ENCODE measurements at regions not wholly inside any gene's neighbourhood (a gene's known extent, or its start where the extent isn't known, plus 50 kb on each side); places are given as distances from the start of the nearest gene placed in this dataset.

DNA sequence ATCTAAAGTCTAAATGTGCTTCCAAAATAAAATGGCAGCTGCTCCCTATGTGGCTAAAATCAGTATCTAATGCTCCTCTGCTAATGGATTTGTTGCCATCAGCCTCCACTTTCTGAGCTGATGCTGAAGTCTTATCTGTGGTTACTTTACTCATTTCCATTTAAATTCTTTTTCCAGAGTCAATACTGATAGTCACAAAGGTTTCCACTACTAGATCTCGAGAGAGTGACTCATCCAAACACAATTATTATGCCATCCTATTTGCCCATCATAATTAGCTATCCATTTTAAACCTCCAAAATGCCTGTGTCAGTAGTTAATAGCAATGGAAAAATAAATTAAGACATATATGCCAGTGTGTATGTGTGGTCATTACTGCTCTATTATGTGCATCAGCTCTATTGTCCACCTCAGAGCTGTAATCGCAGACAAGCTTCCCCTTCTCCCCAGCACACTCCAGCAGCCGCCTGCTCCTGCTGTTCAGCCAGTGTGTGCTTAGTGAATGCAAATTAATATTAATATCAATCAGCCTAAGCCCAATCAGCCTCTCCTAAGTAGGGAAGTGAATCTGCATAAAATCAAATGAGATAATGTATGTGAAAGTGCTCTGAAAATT lies 199.8 kb upstream of the ZIC3 start:
- DNase-seq: no peak

DNA sequence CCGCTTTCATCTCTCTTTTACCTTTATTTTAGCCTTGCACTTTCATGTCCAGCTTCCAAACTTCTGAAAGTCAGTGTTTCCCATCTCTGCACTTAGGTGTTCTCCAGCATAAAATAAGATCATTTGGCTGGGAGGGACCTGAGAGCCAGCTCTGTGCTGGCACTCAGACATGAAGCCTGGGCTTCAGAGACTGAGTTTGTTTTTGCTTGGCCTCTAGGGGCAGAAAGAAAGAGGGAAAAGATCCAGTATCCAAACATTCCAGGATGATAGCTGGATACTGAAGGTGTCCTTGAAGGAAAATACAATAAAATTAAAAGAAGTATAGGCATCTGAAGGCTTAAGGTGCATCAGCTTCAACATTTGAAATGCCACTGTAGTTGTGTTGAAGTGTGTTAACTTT lies 202.4 kb upstream of the ZIC3 start:
- DNase-seq: no peak

DNA sequence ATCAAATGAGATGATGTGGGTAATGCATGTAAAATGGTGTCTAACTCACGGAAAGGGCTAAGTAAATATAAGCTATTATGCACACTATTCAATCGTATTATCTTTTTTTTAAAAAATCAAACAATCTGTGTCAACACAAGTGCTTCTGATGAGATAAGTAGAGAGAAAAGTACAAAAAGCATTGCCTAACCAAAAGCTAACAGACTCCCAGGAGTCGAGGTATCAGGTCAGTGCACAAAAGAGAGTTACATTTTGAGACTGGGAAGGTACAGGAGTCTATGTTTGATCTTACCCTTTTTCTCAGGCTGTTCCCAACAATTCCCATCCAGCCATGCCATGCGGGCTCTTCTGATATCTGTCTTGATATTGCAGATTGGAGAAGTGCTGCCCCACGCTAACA lies 203.3 kb upstream of the ZIC3 start:
- no peak for DNase-seq

DNA sequence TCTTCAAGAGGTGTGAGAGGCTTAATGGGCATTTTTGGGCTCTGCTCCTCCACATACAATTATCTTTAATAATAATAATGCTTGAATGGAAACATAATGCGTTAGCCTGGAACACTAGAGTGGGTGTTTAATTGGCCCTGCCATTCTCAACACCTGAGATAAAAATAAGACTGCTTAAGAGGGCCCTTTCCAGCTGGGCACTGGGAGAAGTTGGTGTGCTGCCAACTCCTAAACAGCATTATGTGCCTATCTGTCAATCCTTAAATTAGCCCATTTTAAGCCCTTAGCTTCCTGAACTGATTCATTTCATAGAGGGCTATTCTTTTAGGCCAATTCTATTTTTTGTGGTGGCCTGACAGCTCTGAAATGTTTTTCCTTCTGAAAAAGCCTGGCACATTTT lies 211.1 kb upstream of the ZIC3 start:
- DNase-seq: no peak

DNA sequence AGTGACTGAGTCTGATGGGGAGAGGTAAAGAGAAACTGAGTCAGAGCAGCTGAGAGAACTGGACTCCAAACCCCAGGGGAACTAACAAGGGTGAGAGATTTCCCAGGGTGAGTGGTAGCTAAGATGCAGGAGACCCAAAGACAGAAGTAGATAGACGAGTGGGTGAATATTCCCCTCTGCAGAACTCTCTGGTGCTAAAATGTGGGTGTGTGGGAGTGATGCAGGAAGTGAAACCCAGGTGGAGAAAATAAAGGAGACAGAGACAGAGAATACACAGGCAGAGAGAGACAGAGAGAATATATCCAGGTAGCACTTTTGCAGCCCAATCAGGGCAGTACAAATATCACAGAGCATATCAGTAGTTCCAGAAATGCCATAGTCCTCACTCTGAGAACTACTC lies 212.5 kb upstream of the ZIC3 start:
- no peak for DNase-seq

DNA sequence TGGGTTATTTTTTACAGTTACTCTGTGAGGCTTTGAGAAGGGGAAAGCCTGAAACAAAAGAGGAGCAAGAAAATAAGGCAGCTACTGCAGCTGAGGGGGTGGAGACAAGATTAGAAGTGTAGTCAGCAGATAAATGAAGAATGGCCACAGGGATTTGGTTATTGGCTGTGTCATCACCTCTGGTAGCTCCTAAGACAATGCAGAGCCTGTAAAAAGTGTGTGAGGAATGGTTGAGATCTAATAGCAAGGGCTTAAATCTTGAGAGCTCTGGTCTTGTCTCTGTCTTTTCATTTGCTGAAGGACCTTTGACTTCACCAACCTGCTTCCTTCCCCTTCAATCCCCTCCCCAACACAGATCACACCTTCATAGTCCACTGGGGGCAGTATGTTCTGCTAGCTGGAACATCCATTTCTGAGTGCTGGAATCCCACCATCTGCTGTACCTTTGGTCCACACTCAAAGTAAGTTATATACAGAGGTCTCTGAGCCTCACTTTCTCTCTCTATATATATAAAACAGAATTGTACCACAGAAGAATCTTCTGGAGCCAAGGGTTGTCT lies 213.7 kb upstream of the ZIC3 start:
- no peak for DNase-seq

DNA sequence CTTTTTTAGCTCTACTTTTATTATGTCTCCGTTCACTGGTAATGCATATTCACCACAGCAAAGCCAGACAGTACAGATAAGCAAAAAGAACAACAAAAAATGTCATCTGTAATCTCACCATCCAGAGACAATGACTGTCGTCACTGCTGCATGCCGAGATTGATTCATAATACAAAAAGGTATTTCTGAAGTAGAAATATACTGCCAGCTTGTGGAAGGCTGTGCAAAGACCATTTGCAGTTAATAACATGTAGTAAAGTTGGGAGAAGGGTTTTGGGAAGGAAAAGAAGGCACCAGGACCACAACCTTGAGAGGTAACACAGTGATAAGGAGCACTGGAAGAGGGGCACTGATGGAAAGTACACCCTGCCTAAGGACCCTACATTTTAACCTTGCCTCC lies 223.0 kb upstream of the ZIC3 start:
- no peak for DNase-seq

DNA sequence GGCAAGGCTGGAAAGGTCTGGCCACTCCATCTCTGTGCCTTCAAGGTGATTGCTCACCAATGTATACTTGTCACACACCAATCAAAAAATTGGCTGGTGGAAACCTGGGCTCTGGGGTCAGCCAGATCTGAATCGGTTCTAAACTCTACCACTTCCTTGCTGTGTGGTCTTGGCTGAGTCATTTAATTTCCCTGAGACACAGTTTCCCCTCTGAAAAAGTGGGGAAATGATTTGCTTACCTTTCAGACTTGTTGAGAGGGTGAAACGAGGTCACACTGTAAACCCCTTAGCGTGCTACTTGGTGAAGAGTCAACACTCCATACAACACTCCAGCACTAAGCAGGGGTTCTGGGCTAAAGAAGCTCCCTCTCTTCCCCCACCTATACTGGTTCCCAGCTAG lies 252.3 kb upstream of the ZIC3 start:
- no peak for DNase-seq

DNA sequence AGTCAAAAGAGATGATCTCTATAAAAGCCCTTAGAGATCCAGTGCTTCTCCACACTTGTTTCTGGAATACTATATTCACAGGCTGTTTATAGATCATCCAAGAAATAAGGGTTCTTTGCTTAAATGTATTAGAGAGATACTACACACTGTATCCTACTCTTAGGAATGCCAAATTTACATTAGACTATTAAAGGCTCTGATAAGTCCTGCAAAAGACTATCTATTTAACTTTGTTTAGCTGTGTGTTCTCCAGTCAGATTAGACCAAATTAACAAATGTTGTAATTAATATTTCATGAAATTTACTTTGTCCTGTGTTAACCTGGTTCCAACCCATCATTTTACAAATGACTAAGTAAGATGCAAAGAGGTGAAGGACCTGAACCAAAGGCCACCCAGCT lies 260.5 kb upstream of the ZIC3 start:
- no peak for DNase-seq

DNA sequence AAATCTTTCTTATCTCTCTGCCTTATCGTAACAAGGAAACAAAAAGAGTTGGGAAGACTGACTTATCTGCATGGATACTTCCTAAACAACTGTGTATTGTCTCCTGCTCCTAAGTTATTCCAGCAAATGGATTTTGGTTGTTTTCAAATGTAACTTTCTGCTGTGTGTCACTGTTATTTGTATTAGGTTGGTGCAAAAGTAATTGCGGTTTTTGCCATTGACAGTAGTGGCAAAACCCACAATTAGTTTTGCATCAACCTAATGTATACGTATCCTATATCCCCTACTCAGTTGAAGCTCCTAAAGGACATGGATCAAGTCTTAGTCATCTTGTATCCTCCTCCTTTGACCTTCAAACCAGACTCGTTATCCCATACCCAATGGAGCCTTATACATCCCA lies 263.4 kb upstream of the GPR101 start:
- no peak for DNase-seq

DNA sequence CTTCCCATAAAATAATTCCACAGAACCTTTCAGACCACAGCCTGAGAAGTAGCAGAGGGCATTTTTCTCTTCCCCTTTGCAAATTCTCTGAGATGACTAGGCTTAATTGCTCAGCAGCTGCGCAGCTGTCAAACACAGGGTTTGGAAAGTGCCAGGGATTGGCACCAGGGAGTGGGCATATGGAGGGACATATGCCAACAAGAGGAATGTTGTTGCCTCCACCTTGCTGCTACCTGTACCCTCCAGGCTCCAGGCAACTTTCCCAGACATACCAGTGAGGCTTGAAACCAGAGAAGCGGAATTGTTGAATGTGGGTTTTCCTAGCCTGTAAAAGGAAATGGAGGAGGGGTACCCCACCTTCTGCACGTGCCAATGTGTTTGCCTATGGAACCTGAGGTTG lies 256.2 kb upstream of the GPR101 start:
- DNase-seq: no peak

DNA sequence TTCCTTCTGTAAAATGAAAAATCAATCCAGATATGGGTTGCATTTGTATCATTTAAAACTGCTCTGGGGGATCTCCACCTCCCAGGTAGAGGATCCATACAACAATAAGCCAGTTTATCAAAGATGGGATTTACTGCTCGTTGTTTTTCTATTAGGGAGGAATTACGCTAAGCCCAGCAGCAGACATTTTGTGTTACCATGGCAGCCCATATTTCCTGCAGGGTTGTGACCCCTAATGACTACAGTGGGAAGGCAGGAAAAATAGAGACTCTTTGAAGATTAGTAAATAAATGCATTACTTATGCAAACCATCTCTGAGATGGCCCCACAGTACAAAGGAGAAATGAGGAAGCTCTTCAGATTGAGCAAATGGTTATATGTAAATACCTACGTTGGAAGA lies 253.4 kb upstream of the GPR101 start:
- DNase-seq: no peak

DNA sequence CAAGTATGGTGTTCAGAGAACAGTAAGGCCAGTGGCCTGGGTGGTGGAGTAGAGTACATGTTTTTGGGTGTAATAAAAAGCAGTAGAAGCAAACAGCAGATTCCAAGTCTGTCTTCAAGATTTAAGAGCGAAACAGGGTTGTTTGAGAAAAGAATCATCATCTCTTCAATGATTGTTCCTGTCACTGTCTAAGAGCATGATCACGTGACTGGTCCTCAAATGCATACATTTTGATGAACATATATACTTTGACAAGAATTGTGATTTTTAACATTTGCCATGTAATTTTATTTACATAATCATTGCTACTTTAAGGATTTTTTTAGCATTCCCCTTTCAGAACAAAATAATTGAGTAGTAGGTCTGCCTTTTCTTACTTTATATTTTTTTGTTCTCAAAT lies 252.6 kb upstream of the GPR101 start:
- DNase-seq: no peak

DNA sequence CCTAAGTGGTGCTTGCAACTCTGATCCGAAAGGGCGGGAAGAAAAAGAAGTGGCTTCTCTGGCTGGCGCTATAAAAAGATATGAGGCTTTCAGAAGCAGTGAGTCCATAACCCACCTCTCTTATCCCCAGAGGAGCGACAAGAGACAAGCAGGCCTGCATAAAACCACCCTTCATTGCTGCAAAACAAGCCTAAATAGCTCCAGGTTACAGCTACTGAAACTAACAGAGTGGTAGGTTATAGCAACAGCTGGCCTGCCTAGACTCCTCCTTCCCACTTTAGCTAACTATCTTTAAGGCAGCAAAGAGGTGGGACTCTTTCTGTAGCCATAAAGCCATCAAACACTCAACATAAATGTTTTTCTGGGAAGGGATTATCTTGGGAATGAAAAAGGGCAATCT lies 245.0 kb upstream of the GPR101 start:
- no peak for DNase-seq

DNA sequence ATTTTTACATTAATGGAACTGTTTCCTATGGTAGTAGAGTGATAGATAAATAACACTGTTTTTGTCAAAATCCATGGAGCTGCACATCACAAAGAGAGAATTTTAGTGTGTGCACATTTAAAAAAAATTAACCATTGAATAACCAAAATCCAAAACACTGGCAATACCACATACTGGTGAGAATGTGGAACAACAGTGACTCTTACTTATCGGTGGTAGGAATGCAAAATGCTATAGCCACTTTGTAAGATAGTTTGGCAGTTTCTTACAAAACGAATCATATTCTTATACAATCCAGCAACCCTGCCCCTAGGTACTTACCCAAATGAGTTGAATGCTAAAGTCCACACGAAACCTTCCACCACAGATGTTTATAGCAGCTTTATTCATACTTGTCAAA lies 229.6 kb upstream of the GPR101 start:
- no peak for DNase-seq

DNA sequence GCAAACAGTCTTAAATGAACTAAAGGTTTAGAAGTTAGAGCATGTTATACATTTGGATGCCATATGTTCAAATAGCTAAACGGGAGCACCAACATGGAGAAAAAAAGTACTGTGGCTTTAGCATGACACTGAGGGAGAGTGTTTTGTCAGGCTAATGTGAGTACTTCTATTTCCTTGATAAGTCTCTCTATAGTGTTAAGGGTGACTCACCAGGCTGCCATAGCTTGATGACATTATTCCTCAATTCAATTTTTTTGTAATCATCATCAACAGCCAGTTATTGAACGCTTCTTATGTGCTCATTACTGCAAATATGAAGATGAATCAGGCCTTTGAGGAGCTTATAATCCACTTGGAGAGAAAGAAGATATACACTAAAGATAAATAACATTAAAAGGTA lies 211.4 kb upstream of the GPR101 start:
- DNase-seq: no peak

DNA sequence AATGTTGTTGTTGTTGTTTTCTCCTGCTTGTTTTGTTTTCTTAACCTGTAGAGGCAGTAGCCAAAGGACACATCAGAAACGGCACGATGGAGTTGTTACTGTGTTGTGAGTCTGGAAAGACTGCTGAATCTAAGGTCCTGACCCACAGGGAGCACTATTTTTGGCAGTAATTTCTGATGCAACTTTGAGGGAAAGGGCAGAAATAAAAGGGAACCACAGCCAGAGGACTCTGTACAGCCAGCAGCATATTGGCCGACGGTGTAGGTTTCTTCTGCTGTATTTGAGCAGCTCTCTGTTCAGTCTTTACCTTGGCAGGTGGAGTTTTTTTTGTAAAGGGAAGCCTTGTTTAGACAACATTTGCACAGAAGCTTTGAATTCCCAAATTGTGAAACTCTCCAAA lies 203.0 kb upstream of the GPR101 start:
- DNase-seq: no peak

DNA sequence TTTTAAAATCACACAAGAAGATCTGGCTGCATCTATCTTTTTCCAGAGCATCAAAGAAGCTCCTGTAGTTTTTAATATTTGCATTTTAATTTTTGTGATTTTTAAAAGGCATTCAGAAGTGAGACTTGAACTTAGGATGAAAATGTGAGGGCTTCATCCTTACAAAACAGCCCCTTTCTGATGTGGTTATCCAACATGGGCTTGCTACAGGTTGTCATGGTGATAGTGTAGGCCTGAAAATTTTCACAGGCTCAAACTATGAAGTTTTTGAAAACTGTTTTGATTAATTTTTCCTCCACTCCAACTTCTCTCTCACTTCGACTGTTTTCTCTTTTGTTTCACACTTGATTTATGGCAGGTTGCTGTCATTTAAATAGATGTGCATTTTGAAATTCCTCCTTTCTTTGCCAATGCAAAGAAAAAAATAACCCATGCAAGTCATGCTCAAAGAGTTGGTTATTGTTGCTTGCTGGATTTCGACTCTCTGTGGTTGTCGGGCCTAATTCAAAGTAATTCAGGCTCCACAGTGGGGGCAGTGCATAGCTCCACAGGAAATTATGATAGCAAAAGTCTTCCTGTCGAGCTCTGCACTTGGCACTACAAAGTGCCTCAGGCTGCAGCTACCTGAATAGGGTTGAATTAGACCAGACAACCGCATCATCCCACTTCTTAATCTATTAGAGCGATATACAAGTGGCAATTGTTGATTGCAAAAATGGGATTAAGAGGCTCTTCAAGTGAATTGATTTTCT lies 201.0 kb upstream of the GPR101 start:
- DNase-seq: no peak

DNA sequence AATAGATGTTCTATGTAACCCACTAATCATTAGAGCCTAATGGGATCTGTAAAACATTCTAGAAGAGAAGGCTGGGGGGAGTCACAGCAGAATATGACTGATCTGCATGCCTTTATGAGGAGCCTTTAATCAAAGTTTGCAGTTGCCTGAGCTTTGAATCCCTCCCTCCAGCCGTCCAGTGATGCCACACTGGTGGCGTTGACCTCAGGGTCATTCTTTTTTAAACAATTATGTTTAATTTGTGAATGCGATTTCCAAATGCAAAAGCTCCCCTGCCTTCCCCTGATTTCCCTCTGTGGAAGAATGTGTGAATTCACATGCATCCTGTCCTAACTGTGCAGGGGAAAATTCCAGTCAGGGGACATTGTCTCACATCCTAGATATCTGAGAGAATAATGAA lies 199.7 kb upstream of the GPR101 start:
- no peak for DNase-seq

DNA sequence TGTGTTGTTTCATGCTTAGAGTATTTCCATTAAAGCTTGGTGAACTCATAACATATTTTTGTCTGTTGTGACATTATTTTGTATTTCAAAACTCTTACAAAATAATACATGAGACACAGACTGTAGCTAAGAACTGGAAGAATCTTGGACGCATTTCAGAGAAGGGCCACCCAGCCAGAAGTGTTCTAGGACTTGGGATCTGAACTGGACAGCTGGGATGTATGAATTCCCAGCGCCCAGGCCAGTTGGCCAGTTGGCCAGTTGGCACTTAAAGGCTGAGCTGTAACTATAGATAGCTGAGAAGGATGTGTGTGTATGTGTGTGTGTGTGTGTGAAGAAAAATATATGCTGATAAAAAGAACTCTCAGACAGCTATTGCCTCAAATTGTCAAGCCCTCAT lies 193.4 kb upstream of the GPR101 start:
- DNase-seq: no peak

DNA sequence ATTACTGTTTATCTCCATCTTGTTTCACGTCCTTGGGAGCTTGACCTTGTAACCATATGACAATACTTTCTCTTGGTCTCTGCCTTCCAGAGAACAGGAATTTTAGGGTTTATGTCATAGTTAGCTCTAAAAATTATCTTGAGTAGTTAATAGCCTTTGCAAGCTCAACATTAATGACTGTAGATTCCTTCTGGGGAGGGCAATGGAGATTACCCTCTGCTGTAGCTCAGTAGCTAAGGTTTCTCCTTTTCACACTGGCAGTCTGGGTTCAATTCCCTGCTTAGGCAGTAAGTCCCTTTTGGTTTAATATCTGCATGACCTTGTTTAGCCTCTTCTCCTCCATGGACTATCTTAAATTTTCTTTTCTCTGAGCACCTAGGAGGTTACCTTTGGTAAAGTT lies 181.7 kb upstream of the GPR101 start:
- DNase-seq: no peak

DNA sequence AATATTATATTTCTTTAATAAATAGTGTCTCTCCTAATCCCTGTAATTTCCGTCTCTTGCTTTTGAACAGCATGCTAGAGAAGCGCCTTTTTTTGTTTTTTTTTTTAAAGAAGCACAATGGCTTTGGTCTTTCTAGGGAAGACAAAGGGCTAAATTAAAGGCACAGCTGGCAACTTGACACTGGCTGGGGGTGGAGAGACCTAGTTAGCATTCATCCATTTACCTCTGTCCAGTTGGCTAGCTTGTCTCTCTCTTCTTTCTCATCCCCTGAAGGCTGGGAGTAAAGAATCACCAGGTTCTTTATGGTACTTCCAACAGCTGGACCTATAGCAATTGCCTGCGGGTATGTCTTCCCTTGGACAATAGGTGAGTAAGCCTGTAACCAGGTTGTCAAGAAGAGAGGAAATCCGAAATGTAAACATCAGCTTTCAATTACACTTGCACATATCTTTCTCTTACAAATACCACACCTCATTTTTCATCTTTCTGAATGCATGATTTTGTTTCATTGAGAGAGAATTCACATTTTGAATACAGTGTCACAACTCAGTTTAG lies 178.4 kb upstream of the GPR101 start:
- no peak for DNase-seq

DNA sequence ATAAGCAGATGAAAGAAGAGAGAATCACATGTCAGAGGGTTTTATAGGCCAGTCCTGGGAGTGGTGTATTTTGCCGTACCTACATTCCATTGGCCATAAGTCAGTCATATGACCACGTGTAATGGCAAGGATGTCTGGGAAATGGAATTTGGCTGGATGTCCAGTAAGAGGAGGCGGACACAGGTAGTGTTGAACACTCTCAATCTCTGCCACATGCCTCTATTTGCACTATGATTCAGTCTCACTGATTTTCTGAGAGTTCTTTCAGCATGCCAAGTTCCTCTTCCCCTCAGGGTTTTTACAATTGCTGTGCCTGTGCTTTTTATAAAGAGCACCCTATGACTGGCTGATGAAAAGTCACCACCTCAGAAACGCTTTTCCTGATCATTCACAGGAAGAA lies 164.2 kb upstream of the GPR101 start:
- no peak for DNase-seq

DNA sequence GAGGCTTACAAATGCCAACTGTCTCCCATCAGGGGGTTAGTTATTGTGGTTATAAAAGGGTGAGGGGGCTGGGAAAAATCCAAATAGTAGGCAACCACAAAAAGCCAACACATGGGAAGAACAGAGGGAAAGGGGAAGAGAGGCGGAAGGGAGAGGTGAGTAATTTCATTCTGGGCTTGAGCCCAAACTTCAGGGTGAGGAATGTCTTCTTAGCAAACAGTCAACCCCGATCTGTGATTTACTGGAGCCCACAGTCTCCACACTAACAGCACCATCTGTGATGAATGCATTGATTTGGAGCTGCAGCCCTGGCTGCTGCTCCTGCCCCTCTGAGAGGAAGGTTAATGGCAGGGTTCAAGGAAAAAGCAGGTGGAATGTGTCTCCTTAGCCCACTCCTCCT lies 162.2 kb upstream of the GPR101 start:
- DNase-seq: no peak

DNA sequence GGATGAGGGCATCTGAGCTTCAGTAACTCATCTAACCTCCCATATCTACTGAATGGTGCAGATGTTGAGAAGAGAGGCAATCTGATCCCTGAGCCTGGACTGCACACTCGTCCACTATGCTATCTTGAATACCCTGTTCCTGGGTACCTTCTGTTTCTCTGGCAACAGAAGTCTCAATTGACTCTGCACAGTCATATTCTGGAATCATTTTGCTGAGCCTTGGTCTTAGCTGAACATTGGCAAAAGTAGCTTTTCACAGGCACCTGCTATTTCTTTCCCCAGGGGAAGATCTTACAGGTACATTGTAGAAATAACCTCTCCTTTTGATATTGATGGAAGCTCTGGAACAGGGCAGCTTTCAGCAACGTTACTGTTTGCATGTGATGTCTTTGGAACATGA lies 161.5 kb upstream of the GPR101 start:
- no peak for DNase-seq

Measured in SHP77 (cell line).